Mucosa of descending colon (tissue), 3 donors: ENCODE measurements at regions not wholly inside any gene's neighbourhood (a gene's known extent, or its start where the extent isn't known, plus 50 kb on each side); places are given as distances from the start of the nearest gene placed in this dataset.

Source experiments
- ATAC-seq: fragments of 200-7000 bp; cut with Tn5 transposase; one replicate; pipeline ENCODE4 v1.9.1; 2020; ENCODE audit warnings: mild to moderate bottlenecking, moderate library complexity
- DNase-seq, 3 donors: peaks; one replicate each; pipeline ENCODE4 v3.0.0-alpha.2; 2020
- H3K36me3 ChIP-seq: fragments of 200-600 bp; one replicate; pipeline ENCODE4 v1.8.0; 2021; ENCODE audit warnings: low read depth, mild to moderate bottlenecking
- H3K4me1 ChIP-seq: fragments of 200-600 bp; one replicate; pipeline ENCODE4 v1.8.0; 2021; ENCODE audit warnings: low read depth, mild to moderate bottlenecking
- H3K4me3 ChIP-seq: fragments of 200-600 bp; one replicate; pipeline ENCODE4 v1.8.0; 2021; ENCODE audit warnings: mild to moderate bottlenecking
- H3K9me3 ChIP-seq: fragments of 200-600 bp; one replicate; pipeline ENCODE4 v1.8.0; 2021; ENCODE audit warnings: mild to moderate bottlenecking
- CTCF ChIP-seq: fragments of 200-600 bp; IDR thresholded peaks from one replicate; pipeline ENCODE4 v1.8.0; 2022; ENCODE audit warnings: antibody characterized with exemption, mild to moderate bottlenecking
- intact Hi-C, 2 donors: fragments of 100-400 bp; cut with DNase I in 1 of 2; cut with micrococcal nuclease in 1 of 2; formaldehyde crosslinking; loops; one replicate each; pipeline versions ENCODE4 v1.11.0 to v1.11.1; 2022; cut with DNase I, micrococcal nuclease
- donor health status: DM: no; HTN: no; CAD: no; lungs with moderate emphysema.
- donor health status: DM: no; HTN: no; CAD: no.
- donor health status: DM: no; HTN: yes; CAD: no.

GRCh38 chr17:71501711-71502110 lies 619.1 kb upstream of the SOX9 start:
- no peaks in the 10 kb centered on the region for H3K36me3 ChIP-seq
- ATAC-seq: no peak
- no peak for TF ChIP-seq CTCF

GRCh38 chr17:71502443-71502842 lies 618.4 kb upstream of the SOX9 start:
- no peak for TF ChIP-seq CTCF
- Histone ChIP-seq H3K4me1 (no peaks in the 10 kb centered on the region), H3K4me3 (no peak overlapping the region), H3K36me3 (no peaks in the 10 kb centered on the region), H3K9me3 (no peaks in the 10 kb centered on the region)
- DNase-seq (no peak), ATAC-seq (peak; percentile 35)
- intact Hi-C loops: no loop called here

More at GRCh38 chr17:71501711-71502110, 619.1 kb upstream of the SOX9 start:
- H3K9me3 ChIP-seq: no peaks in the 10 kb centered on the region
- H3K4me3 ChIP-seq: no peak overlapping the region
- H3K4me1 ChIP-seq: no peaks in the 10 kb centered on the region
- DNase-seq: no peak
- intact Hi-C loops: no loop called here

DNA sequence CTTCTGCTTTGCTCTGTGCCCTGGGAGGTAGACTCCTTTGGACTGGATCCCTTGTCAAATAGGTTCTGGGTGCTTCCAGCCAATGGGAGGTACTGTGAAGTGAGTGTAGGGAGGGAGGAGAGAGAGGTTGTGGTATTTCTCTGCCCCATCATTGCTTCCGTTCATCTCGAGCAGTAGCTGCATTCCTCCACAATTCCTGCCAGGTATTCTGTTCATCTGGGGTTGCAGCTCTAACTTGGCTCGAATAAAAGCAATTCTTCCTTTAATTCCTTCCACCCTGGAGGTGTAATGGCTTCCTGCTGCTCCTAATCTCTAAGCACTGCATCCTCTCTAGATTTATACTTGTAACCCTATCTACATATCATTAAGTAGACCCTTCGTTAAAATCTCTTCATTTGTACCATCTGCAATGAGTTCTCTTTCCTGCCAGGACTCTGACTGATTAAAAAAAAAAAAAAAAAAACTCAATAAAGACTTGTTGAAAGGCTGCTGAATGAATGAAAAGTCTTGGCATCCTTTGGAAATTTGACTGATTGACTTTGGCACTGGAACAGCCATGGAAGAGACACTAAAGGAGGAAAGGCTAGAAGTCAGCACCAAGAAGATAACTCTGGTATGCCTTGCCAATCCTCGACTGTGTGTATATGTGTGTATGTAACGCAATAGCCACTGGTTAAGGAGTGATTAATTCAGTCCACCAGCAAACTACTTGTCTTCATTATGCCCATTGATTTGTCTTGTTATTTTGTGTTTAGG lies 616.9 kb upstream of the SOX9 start:
- Histone ChIP-seq H3K4me1 (no peaks in the 10 kb centered on the region), H3K36me3 (no peaks in the 10 kb centered on the region), H3K4me3 (no peak overlapping the region), H3K9me3 (no peaks in the 10 kb centered on the region)
- no peak for TF ChIP-seq CTCF
- ATAC-seq (no peak), DNase-seq (no peak)
- intact Hi-C loops: no loop called here

DNA sequence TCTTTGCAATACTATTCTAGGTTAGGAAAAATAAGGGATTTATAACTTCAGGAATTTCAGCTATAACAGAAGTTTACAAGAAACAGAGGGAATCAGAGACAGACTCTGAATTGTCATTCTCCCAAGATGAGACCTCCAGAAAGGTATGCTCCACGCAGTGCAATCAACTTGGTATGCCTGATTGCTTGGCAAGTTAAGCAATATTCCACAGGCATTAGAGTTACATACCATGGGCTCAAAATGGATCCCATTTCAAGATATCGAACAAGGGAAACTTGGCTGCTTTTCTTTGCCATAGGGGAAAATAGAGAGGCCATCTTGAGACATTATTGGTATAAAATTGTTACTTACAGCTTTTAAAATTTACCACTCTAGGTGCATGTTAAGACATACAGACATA lies 615.6 kb upstream of the SOX9 start:
- intact Hi-C loops: no loop called here
- Histone ChIP-seq H3K9me3 (no peaks in the 10 kb centered on the region), H3K4me3 (no peak overlapping the region), H3K4me1 (no peaks in the 10 kb centered on the region), H3K36me3 (no peaks in the 10 kb centered on the region)
- DNase-seq (no peak), ATAC-seq (no peak)
- TF ChIP-seq CTCF: no peak

- H3K4me3 ChIP-seq: no peak overlapping the region
- H3K9me3 ChIP-seq: no peaks in the 10 kb centered on the region
- DNase-seq (no peak), ATAC-seq (no peak)
- no peaks in the 10 kb centered on the region for H3K4me1 ChIP-seq
- intact Hi-C loops: no loop called here
- no peak for TF ChIP-seq CTCF
- no peaks in the 10 kb centered on the region for H3K36me3 ChIP-seq
Measured at GRCh38 chr17:71505981-71506380, 614.8 kb upstream of the SOX9 start.
